NCI-H748 (cell line): ENCODE measurements at regions not wholly inside any gene's neighbourhood (a gene's known extent, or its start where the extent isn't known, plus 50 kb on each side); places are given as distances from the start of the nearest gene placed in this dataset.

Experiments
- DNase-seq: peaks from one replicate; lab custom pipeline; 2025; ENCODE audit not compliant: unreplicated experiment; lab: John Stamatoyannopoulos, UW

GRCh38 chr11:113581713-113582112 lies 106.5 kb upstream of the DRD2 start:
- DNase-seq, result no peak

- no peak for DNase-seq
Observed at GRCh38 chr11:113579292-113579940, 104.2 kb upstream of the DRD2 start.

GRCh38 chr11:113578715-113579250 lies 103.6 kb upstream of the DRD2 start:
- no peak for DNase-seq

- DNase-seq, result peak; percentile 36
Observed at GRCh38 chr11:113578033-113578380, 102.8 kb upstream of the DRD2 start.

- DNase-seq, result peak; percentile 50
Observed at GRCh38 chr11:113577356-113578032, 102.3 kb upstream of the DRD2 start.

- peak; percentile 48 for DNase-seq
Observed at GRCh38 chr11:113574586-113574985, 99.4 kb upstream of the DRD2 start.

- peak; percentile 79 for DNase-seq
Observed at GRCh38 chr11:113574171-113574570, 99.0 kb upstream of the DRD2 start.

GRCh38 chr11:113572136-113572735 lies 97.0 kb upstream of the DRD2 start:
- DNase-seq, result no peak

- no peak for DNase-seq
Observed at GRCh38 chr11:113571531-113571930, 96.3 kb upstream of the DRD2 start.

- DNase-seq, result no peak
Observed at GRCh38 chr11:113570906-113571305, 95.7 kb upstream of the DRD2 start.

- DNase-seq, result no peak
Observed at GRCh38 chr11:113569391-113569790, 94.2 kb upstream of the DRD2 start.

- DNase-seq, result peak; percentile 68
Observed at GRCh38 chr11:113568566-113568965, 93.4 kb upstream of the DRD2 start.

- peak; percentile 34 for DNase-seq
Observed at GRCh38 chr11:113567867-113568544, 92.8 kb upstream of the DRD2 start.

GRCh38 chr11:113567097-113567496 lies 91.9 kb upstream of the DRD2 start:
- DNase-seq, result no peak

GRCh38 chr11:113564527-113565130 lies 89.4 kb upstream of the DRD2 start:
- no peak for DNase-seq

- DNase-seq, result no peak
Observed at GRCh38 chr11:113563766-113564526, 88.7 kb upstream of the DRD2 start.

- peak; percentile 7 for DNase-seq
Observed at GRCh38 chr11:113562981-113563461, 87.8 kb upstream of the DRD2 start.

- DNase-seq, result no peak
Observed at GRCh38 chr11:113562576-113562975, 87.4 kb upstream of the DRD2 start.

- DNase-seq, result no peak
Observed at GRCh38 chr11:113557926-113558325, 82.7 kb upstream of the DRD2 start.

GRCh38 chr11:113556036-113556435 lies 80.8 kb upstream of the DRD2 start:
- no peak for DNase-seq
